ENCODE measurements at regions not wholly inside any gene's neighbourhood (a gene's known extent, or its start where the extent isn't known, plus 50 kb on each side); places are given as distances from the start of the nearest gene placed in this dataset.

- H3K4me3 ChIP-seq (ENCODE audit: insufficient read depth, low read depth, low read length), result no peak overlapping the region
- H3K36me3 ChIP-seq (ENCODE audit: control insufficient read depth, insufficient read depth, low read length), result no peaks in the 10 kb centered on the region
- 94 to 96% methylated on average over 8 to 12 of the region's 12 CpGs for WGBS, 2 experiments
- no peaks in the 10 kb centered on the region for H3K4me1 ChIP-seq (ENCODE audit: control insufficient read depth, insufficient read depth, low read length)
- H3K27ac ChIP-seq (ENCODE audit: insufficient read depth, low read depth, low read length, poor library complexity, severe bottlenecking), result no peak overlapping the region
- no peaks in the 10 kb centered on the region for H3K27me3 ChIP-seq (ENCODE audit: control insufficient read depth, insufficient read depth, low read length, poor library complexity, severe bottlenecking)
- no peaks in the 10 kb centered on the region for H3K9me3 ChIP-seq (ENCODE audit: control insufficient read depth, low read length)
These were observed 155.7 kb upstream of the CDYL start for GRCh38 chr6:4620284-4621151.

- Histone ChIP-seq H3K36me3 (ENCODE audit: control insufficient read depth, insufficient read depth, low read length) (no peaks in the 10 kb centered on the region), H3K27ac (ENCODE audit: insufficient read depth, low read depth, low read length, poor library complexity, severe bottlenecking) (no peak overlapping the region), H3K27me3 (ENCODE audit: control insufficient read depth, insufficient read depth, low read length, poor library complexity, severe bottlenecking) (no peaks in the 10 kb centered on the region), H3K4me1 (ENCODE audit: control insufficient read depth, insufficient read depth, low read length) (no peaks in the 10 kb centered on the region), H3K9me3 (ENCODE audit: control insufficient read depth, low read length) (no peaks in the 10 kb centered on the region), H3K4me3 (ENCODE audit: insufficient read depth, low read depth, low read length) (no peak overlapping the region)
- WGBS, 2 experiments, result 93 to 94% methylated on average over 8 of the region's 8 CpGs
These were observed 159.9 kb upstream of the CDYL start for GRCh38 chr6:4616311-4616710.

GRCh38 chr6:4615891-4616290 lies 160.3 kb upstream of the CDYL start:
- no peaks in the 10 kb centered on the region for H3K9me3 ChIP-seq (ENCODE audit: control insufficient read depth, low read length)
- no peaks in the 10 kb centered on the region for H3K27me3 ChIP-seq (ENCODE audit: control insufficient read depth, insufficient read depth, low read length, poor library complexity, severe bottlenecking)
- 90 to 98% methylated on average over 2 of the region's 3 CpGs for WGBS, 2 experiments
- H3K36me3 ChIP-seq (ENCODE audit: control insufficient read depth, insufficient read depth, low read length), result no peaks in the 10 kb centered on the region
- H3K4me1 ChIP-seq (ENCODE audit: control insufficient read depth, insufficient read depth, low read length), result no peaks in the 10 kb centered on the region
- no peak overlapping the region for H3K27ac ChIP-seq (ENCODE audit: insufficient read depth, low read depth, low read length, poor library complexity, severe bottlenecking)
- no peak overlapping the region for H3K4me3 ChIP-seq (ENCODE audit: insufficient read depth, low read depth, low read length)

DNA sequence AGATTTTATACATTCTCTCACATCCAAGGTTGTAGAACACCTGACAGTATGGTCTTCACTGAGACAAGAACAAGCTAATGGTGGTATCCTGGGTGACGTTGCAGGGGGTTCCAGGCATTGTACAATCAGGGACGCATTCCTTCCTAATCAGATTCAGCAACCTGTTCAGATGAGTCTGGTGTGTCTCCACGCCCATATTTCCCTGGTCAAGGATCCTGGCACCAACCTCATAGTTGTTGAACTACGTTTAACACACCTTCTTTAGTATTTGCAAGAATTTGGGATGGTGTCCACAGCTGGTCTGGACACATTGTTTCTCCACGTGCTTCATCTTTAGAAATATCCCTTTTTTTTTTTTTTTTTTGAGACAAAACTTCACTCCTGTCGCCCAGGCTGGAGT lies 161.0 kb upstream of the CDYL start:
- Histone ChIP-seq H3K4me3 (ENCODE audit: insufficient read depth, low read depth, low read length) (no peak overlapping the region), H3K4me1 (ENCODE audit: control insufficient read depth, insufficient read depth, low read length) (peaks cover 1% of the 10 kb centered on the region), H3K9me3 (ENCODE audit: control insufficient read depth, low read length) (no peaks in the 10 kb centered on the region), H3K27ac (ENCODE audit: insufficient read depth, low read depth, low read length, poor library complexity, severe bottlenecking) (no peak overlapping the region), H3K36me3 (ENCODE audit: control insufficient read depth, insufficient read depth, low read length) (no peaks in the 10 kb centered on the region), H3K27me3 (ENCODE audit: control insufficient read depth, insufficient read depth, low read length, poor library complexity, severe bottlenecking) (no peaks in the 10 kb centered on the region)
- WGBS, 2 experiments, result 88 to 89% methylated on average over 6 of the region's 6 CpGs

DNA sequence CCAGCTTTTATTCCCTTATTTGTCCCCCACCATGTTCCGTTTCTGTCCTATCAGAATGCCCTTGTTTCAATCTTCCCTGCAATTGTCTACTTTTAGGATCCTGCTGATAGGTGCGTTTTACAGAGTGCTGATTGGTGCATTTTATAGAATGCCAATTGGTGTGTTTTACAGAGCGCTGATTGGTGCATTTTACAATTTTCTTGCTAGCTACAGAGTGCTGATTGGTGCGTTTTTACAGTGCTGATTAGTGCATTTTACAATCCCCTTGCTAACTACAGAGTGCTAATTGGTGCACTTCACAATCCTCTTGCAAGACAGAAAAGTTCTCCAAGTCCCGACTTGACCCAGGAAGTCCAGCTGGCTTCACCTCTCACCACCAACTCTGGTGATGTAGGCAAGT lies 161.6 kb upstream of the CDYL start:
- 94 to 96% methylated on average over 5 of the region's 5 CpGs for WGBS, 2 experiments
- peaks cover 3% of the 10 kb centered on the region for H3K4me1 ChIP-seq (ENCODE audit: control insufficient read depth, insufficient read depth, low read length)
- no peaks in the 10 kb centered on the region for H3K9me3 ChIP-seq (ENCODE audit: control insufficient read depth, low read length)
- H3K4me3 ChIP-seq (ENCODE audit: insufficient read depth, low read depth, low read length), result no peak overlapping the region
- H3K27ac ChIP-seq (ENCODE audit: insufficient read depth, low read depth, low read length, poor library complexity, severe bottlenecking), result no peak overlapping the region
- no peaks in the 10 kb centered on the region for H3K27me3 ChIP-seq (ENCODE audit: control insufficient read depth, insufficient read depth, low read length, poor library complexity, severe bottlenecking)
- no peaks in the 10 kb centered on the region for H3K36me3 ChIP-seq (ENCODE audit: control insufficient read depth, insufficient read depth, low read length)

GRCh38 chr6:4613795-4614194 lies 162.4 kb upstream of the CDYL start:
- WGBS, 2 experiments, result 91 to 94% methylated on average over 5 of the region's 5 CpGs
- no peaks in the 10 kb centered on the region for H3K36me3 ChIP-seq (ENCODE audit: control insufficient read depth, insufficient read depth, low read length)
- H3K9me3 ChIP-seq (ENCODE audit: control insufficient read depth, low read length), result no peaks in the 10 kb centered on the region
- H3K27ac ChIP-seq (ENCODE audit: insufficient read depth, low read depth, low read length, poor library complexity, severe bottlenecking), result no peak overlapping the region
- peaks cover 3% of the 10 kb centered on the region for H3K4me1 ChIP-seq (ENCODE audit: control insufficient read depth, insufficient read depth, low read length)
- no peak overlapping the region for H3K4me3 ChIP-seq (ENCODE audit: insufficient read depth, low read depth, low read length)
- H3K27me3 ChIP-seq (ENCODE audit: control insufficient read depth, insufficient read depth, low read length, poor library complexity, severe bottlenecking), result no peaks in the 10 kb centered on the region

- Histone ChIP-seq H3K4me3 (ENCODE audit: insufficient read depth, low read depth, low read length) (no peak overlapping the region), H3K36me3 (ENCODE audit: control insufficient read depth, insufficient read depth, low read length) (no peaks in the 10 kb centered on the region), H3K4me1 (ENCODE audit: control insufficient read depth, insufficient read depth, low read length) (peaks cover 3% of the 10 kb centered on the region), H3K27me3 (ENCODE audit: control insufficient read depth, insufficient read depth, low read length, poor library complexity, severe bottlenecking) (no peaks in the 10 kb centered on the region), H3K9me3 (ENCODE audit: control insufficient read depth, low read length) (no peaks in the 10 kb centered on the region), H3K27ac (ENCODE audit: insufficient read depth, low read depth, low read length, poor library complexity, severe bottlenecking) (no peak overlapping the region)
- 91 to 94% methylated on average over 2 of the region's 2 CpGs for WGBS, 2 experiments
These were observed 162.8 kb upstream of the CDYL start for GRCh38 chr6:4613381-4613780.

GRCh38 chr6:4612636-4613171 lies 163.5 kb upstream of the CDYL start:
- Histone ChIP-seq H3K27ac (ENCODE audit: insufficient read depth, low read depth, low read length, poor library complexity, severe bottlenecking) (no peak overlapping the region), H3K4me3 (ENCODE audit: insufficient read depth, low read depth, low read length) (no peak overlapping the region), H3K27me3 (ENCODE audit: control insufficient read depth, insufficient read depth, low read length, poor library complexity, severe bottlenecking) (no peaks in the 10 kb centered on the region), H3K4me1 (ENCODE audit: control insufficient read depth, insufficient read depth, low read length) (peaks cover 3% of the 10 kb centered on the region), H3K36me3 (ENCODE audit: control insufficient read depth, insufficient read depth, low read length) (no peaks in the 10 kb centered on the region), H3K9me3 (ENCODE audit: control insufficient read depth, low read length) (no peaks in the 10 kb centered on the region)
- 92 to 94% methylated on average over 5 of the region's 5 CpGs for WGBS, 2 experiments

GRCh38 chr6:4611429-4612129 lies 164.6 kb upstream of the CDYL start:
- Histone ChIP-seq H3K9me3 (ENCODE audit: control insufficient read depth, low read length) (no peaks in the 10 kb centered on the region), H3K4me3 (ENCODE audit: insufficient read depth, low read depth, low read length) (no peak overlapping the region), H3K27ac (ENCODE audit: insufficient read depth, low read depth, low read length, poor library complexity, severe bottlenecking) (no peak overlapping the region), H3K27me3 (ENCODE audit: control insufficient read depth, insufficient read depth, low read length, poor library complexity, severe bottlenecking) (no peaks in the 10 kb centered on the region), H3K36me3 (ENCODE audit: control insufficient read depth, insufficient read depth, low read length) (no peaks in the 10 kb centered on the region), H3K4me1 (ENCODE audit: control insufficient read depth, insufficient read depth, low read length) (peaks cover 3% of the 10 kb centered on the region)
- 90 to 94% methylated on average over 9 of the region's 9 CpGs for WGBS, 2 experiments

- Histone ChIP-seq H3K9me3 (ENCODE audit: control insufficient read depth, low read length) (no peaks in the 10 kb centered on the region), H3K4me3 (ENCODE audit: insufficient read depth, low read depth, low read length) (no peak overlapping the region), H3K27ac (ENCODE audit: insufficient read depth, low read depth, low read length, poor library complexity, severe bottlenecking) (no peak overlapping the region), H3K36me3 (ENCODE audit: control insufficient read depth, insufficient read depth, low read length) (no peaks in the 10 kb centered on the region), H3K27me3 (ENCODE audit: control insufficient read depth, insufficient read depth, low read length, poor library complexity, severe bottlenecking) (no peaks in the 10 kb centered on the region), H3K4me1 (ENCODE audit: control insufficient read depth, insufficient read depth, low read length) (peaks cover 3% of the 10 kb centered on the region)
- 88% methylated on average over 7 of the region's 7 CpGs for WGBS, 2 experiments
These were observed 165.9 kb upstream of the CDYL start for GRCh38 chr6:4610256-4610655.

Measured in ectodermal cell (in vitro differentiated cells).